Hepatocyte (in vitro differentiated cells): ENCODE measurements at regions not wholly inside any gene's neighbourhood (a gene's known extent, or its start where the extent isn't known, plus 50 kb on each side); places are given as distances from the start of the nearest gene placed in this dataset.
"Not testable (repeated sequence)": the region's sequence is repeated elsewhere in the genome, so short reads cannot be mapped to it uniquely, and the experiment has no call there.

Source experiments
- DNase-seq: peaks from one replicate; pipeline ENCODE4 v3.0.0-alpha.2; 2016; ENCODE audit warnings: low spot score
- H2AFZ ChIP-seq: fragments of 200-600 bp; sonication (generic); 2 replicates; pipeline ENCODE4 v1.6.0; 2016; ENCODE audit warnings: antibody characterized with exemption, mild to moderate bottlenecking
- H3K27ac ChIP-seq: fragments of 200-600 bp; sonication (generic); 2 replicates; pipeline ENCODE4 v1.5.1; 2016; ENCODE audit warnings: mild to moderate bottlenecking
- H3K27me3 ChIP-seq: fragments of 200-600 bp; sonication (generic); 2 replicates; pipeline ENCODE4 v1.6.1; 2016
- H3K36me3 ChIP-seq: fragments of 200-600 bp; sonication (generic); replicated peaks from 2 replicates; pipeline ENCODE4 v1.5.1; 2016; ENCODE audit warnings: low read depth; ENCODE audit not compliant: insufficient read depth
- H3K4me1 ChIP-seq: fragments of 200-600 bp; sonication (generic); 2 replicates; pipeline ENCODE4 v1.5.1; 2016; ENCODE audit warnings: mild to moderate bottlenecking, moderate library complexity; ENCODE audit not compliant: insufficient read depth
- H3K4me2 ChIP-seq: fragments of 200-600 bp; sonication (generic); 2 replicates; pipeline ENCODE4 v1.6.0; 2016
- H3K4me3 ChIP-seq: fragments of 200-600 bp; sonication (generic); 2 replicates; pipeline ENCODE4 v1.5.1; 2016; ENCODE audit warnings: mild to moderate bottlenecking
- H3K79me2 ChIP-seq: fragments of 200-600 bp; sonication (generic); 2 replicates; pipeline ENCODE4 v1.6.0; 2017; ENCODE audit warnings: mild to moderate bottlenecking
- H3K9me2 ChIP-seq: fragments of 200-600 bp; sonication (generic); replicated peaks from 2 replicates; pipeline ENCODE4 v1.6.0; 2017; ENCODE audit warnings: mild to moderate bottlenecking; ENCODE audit not compliant: insufficient read depth
- H3K9me3 ChIP-seq: fragments of 200-600 bp; sonication (generic); 2 replicates; pipeline ENCODE4 v1.5.1; 2016; ENCODE audit warnings: low read depth, mild to moderate bottlenecking
- H4K20me1 ChIP-seq: fragments of 200-600 bp; sonication (generic); 2 replicates; pipeline ENCODE4 v1.6.0; 2016; ENCODE audit warnings: mild to moderate bottlenecking; ENCODE audit not compliant: insufficient read depth, poor library complexity, severe bottlenecking
- CTCF ChIP-seq: fragments of 200-600 bp; sonication (generic); IDR thresholded peaks from 2 replicates; pipeline ENCODE4 v1.5.1; 2016; ENCODE audit warnings: antibody characterized with exemption, mild to moderate bottlenecking; ENCODE audit not compliant: poor library complexity
- EZH2 ChIP-seq: fragments of 200-600 bp; sonication (generic); IDR thresholded peaks from 2 replicates; pipeline ENCODE4 v1.6.1; 2016; ENCODE audit warnings: antibody characterized with exemption, mild to moderate bottlenecking, borderline replicate concordance
- EZH2phosphoT487 ChIP-seq: fragments of 200-600 bp; sonication (generic); IDR thresholded peaks from one replicate; pipeline ENCODE4 v1.6.1; 2018; ENCODE audit warnings: antibody characterized with exemption, mild to moderate bottlenecking, low read depth, moderate library complexity; ENCODE audit not compliant: unreplicated experiment, severe bottlenecking
- WGBS: methylation state at CpG from one replicate; pipeline ENCODE4 v1.1.6; 2016; ENCODE audit warnings: low lambda C conversion rate; ENCODE audit errors: missing lambda C conversion rate; 5-methylcytosine and 5-hydroxymethylcytosine counted together

DNA sequence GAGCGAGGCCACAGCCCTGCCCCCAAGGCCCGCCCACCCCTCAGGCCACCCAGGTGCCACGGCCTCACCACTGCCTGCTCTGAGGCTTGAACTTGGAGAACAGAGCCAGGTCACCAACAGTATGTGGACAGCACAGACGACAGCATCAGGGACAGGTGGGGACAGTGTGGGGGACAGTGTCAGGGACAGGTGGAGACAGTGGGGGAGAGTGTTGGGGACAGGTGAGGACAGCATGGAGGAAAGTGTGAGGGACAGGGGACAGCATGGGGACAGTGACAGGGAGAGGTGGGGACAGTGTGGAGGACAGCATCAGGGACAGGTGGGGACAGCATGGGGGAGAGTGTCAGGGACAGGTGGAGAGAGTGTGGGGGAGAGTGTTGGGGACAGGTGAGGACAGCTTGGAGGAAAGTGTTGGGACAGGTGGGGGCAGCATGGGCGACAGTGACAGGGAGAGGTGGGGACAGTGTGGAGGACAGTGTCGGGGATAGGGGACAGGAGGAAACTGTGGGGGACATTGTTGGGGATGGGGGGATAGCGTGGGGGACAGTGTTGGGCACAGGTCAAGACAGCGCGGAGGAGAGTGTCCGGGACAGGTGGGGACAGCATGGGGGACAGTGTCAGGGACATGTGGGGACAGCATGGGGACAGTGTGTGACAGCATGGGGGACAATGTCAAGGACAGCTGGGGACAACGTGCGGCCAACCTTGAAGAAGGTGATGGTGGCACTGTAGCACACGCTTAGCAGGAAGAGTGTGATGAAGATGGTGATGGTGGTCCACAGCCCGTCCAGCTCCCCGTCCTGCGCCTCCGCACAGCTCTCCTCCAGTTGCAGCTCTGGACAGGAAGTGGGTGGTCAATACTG lies 114.9 kb downstream of the TMEM121 start:
- Histone ChIP-seq H2AFZ (no peak overlapping the region), H4K20me1 (no peaks in the 10 kb centered on the region), H3K4me3 (no peak overlapping the region), H3K9me2 (no peaks in the 10 kb centered on the region), H3K4me1 (no peaks in the 10 kb centered on the region), H3K79me2 (no peaks in the 10 kb centered on the region), H3K27ac (no peak overlapping the region), H3K27me3 (no peaks in the 10 kb centered on the region), H3K9me3 (no peaks in the 10 kb centered on the region), H3K4me2 (no peak overlapping the region), H3K36me3 (no peaks in the 10 kb centered on the region)
- no peak for DNase-seq
- WGBS = 81% methylated on average over 6 of the region's 17 CpGs
- TF ChIP-seq EZH2 (no peak), EZH2phosphoT487 (no peak), CTCF (no peak)

- WGBS = 76% methylated on average over 12 of the region's 12 CpGs
- H4K20me1 ChIP-seq, H3K4me2 ChIP-seq, H3K9me3 ChIP-seq, H2AFZ ChIP-seq, H3K79me2 ChIP-seq, DNase-seq, H3K4me1 ChIP-seq, H3K27me3 ChIP-seq, H3K4me3 ChIP-seq, H3K9me2 ChIP-seq, H3K36me3 ChIP-seq, H3K27ac ChIP-seq: not testable (repeated sequence)
Measured at GRCh38 chr14:105641951-105642350, 115.6 kb downstream of the TMEM121 start.

GRCh38 chr14:105642486-105642885 lies 116.1 kb downstream of the TMEM121 start:
- H3K79me2 ChIP-seq, H3K4me1 ChIP-seq, H3K9me3 ChIP-seq, H3K27me3 ChIP-seq, H2AFZ ChIP-seq, H3K4me3 ChIP-seq, H3K9me2 ChIP-seq, H3K4me2 ChIP-seq, H3K36me3 ChIP-seq, H4K20me1 ChIP-seq, DNase-seq, H3K27ac ChIP-seq: not testable (repeated sequence)
- WGBS = 90% methylated on average over 7 of the region's 19 CpGs

DNA sequence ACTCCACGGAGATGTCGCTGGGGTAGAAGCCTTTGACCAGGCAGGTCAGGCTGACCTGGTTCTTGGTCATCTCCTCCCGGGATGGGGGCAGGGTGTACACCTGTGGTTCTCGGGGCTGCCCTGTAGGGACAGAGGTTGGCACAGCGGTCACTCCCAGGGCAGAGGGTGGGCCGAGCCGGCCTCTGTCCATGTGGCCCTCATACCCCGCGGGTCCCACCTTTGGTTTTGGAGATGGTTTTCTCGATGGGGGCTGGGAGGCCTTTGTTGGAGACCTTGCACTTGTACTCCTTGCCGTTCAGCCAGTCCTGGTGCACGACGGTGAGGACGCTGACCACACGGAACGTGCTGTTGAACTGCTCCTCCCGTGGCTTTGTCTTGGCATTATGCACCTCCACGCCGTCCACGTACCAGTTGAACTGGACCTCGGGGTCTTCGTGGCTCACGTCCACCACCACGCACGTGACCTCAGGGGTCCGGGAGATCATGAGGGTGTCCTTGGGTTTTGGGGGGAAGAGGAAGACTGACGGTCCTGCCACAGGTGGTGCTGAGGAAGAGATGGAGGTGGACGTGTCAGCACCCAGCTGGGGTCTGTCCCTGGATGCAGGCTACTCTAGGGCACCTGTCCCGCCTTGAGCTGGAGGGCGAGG lies 117.1 kb downstream of the TMEM121 start:
- not testable (repeated sequence) for H3K27ac ChIP-seq, H3K4me1 ChIP-seq, H3K36me3 ChIP-seq, DNase-seq, H3K4me2 ChIP-seq, H3K9me2 ChIP-seq, H3K27me3 ChIP-seq, H2AFZ ChIP-seq, H3K79me2 ChIP-seq, H4K20me1 ChIP-seq, H3K9me3 ChIP-seq, H3K4me3 ChIP-seq
- WGBS = 80% methylated on average over 28 of the region's 30 CpGs

DNA sequence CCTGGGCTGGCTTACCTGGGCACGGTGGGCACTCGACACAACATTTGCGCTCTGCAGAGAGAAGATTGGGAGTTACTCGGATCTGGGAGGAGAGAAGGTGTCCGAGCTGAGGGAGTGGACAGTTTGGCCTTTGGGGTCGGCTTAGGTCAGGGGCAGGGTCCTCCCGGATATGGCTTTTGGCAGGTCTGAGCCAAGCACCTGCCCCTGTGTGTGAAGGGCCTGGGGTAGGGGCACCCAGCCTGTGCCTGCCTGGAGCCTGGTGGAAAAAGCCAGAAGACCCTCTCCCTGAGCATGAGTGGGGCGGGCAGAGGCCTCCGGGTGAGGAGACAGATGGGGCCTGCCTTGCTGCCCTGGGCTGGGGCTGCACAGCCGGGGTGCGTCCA lies 117.7 kb downstream of the TMEM121 start:
- H3K27me3 ChIP-seq, H3K4me1 ChIP-seq, H3K79me2 ChIP-seq, H3K27ac ChIP-seq, H3K9me3 ChIP-seq, H3K4me3 ChIP-seq, DNase-seq, H3K4me2 ChIP-seq, H4K20me1 ChIP-seq, H3K36me3 ChIP-seq, H2AFZ ChIP-seq, H3K9me2 ChIP-seq: not testable (repeated sequence)
- whole genome bisulfite sequencing = 85% methylated on average over 8 of the region's 11 CpGs

DNA sequence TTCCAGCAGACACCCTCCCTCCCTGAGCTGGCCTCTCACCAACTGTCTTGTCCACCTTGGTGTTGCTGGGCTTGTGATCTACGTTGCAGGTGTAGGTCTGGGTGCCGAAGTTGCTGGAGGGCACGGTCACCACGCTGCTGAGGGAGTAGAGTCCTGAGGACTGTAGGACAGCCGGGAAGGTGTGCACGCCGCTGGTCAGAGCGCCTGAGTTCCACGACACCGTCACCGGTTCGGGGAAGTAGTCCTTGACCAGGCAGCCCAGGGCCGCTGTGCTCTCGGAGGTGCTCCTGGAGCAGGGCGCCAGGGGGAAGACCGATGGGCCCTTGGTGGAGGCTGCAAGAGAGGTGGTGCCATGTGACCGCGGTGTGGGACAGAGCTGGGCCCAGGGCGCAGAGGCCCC lies 118.1 kb downstream of the TMEM121 start:
- H2AFZ ChIP-seq, H3K27me3 ChIP-seq, H3K4me1 ChIP-seq, H4K20me1 ChIP-seq, H3K4me2 ChIP-seq, H3K27ac ChIP-seq, H3K36me3 ChIP-seq, H3K4me3 ChIP-seq, H3K79me2 ChIP-seq, H3K9me2 ChIP-seq, H3K9me3 ChIP-seq, DNase-seq: not testable (repeated sequence)
- 78% methylated on average over 19 of the region's 19 CpGs for WGBS

DNA sequence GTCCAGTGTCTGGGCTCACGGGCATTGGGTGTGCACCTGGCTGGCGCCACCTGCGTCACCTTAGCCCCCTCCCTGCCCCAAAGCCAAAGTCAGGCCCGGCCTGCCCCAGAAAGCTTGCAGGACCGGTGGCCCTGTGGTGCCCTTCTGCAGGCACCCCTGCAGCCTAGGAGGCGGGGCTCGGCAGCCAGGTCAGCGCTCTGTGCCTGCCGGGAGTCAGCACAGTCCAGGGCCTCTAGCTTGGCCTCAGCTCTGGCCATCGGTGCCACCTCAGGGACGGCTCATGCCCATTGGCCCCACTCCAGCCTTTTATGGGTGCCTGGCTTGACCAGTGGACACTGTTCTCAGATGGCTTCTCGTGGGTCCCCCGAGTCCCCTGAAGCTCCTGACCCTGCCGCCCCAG lies 118.5 kb downstream of the TMEM121 start:
- H4K20me1 ChIP-seq = not testable (repeated sequence)
- WGBS = 82% methylated on average over 4 of the region's 14 CpGs

GRCh38 chr14:105645389-105645788 lies 119.0 kb downstream of the TMEM121 start:
- not testable (repeated sequence) for H3K4me1 ChIP-seq, H3K36me3 ChIP-seq, H3K4me3 ChIP-seq, H3K9me3 ChIP-seq, DNase-seq, H2AFZ ChIP-seq, H4K20me1 ChIP-seq, H3K27me3 ChIP-seq, H3K79me2 ChIP-seq, H3K9me2 ChIP-seq, H3K27ac ChIP-seq, H3K4me2 ChIP-seq
- no CpG with 5 or more reads among the region's 6 CpGs for whole genome bisulfite sequencing

More for the DNA sequence above, 118.5 kb downstream of the TMEM121 start:
- H3K4me2 ChIP-seq, H3K9me3 ChIP-seq, H2AFZ ChIP-seq, H3K27me3 ChIP-seq, H3K27ac ChIP-seq, H3K36me3 ChIP-seq, DNase-seq, H3K4me3 ChIP-seq, H3K4me1 ChIP-seq, H3K79me2 ChIP-seq, H3K9me2 ChIP-seq: not testable (repeated sequence)
